ENCODE measurements at regions not wholly inside any gene's neighbourhood (a gene's known extent, or its start where the extent isn't known, plus 50 kb on each side); places are given as distances from the start of the nearest gene placed in this dataset.

DNA sequence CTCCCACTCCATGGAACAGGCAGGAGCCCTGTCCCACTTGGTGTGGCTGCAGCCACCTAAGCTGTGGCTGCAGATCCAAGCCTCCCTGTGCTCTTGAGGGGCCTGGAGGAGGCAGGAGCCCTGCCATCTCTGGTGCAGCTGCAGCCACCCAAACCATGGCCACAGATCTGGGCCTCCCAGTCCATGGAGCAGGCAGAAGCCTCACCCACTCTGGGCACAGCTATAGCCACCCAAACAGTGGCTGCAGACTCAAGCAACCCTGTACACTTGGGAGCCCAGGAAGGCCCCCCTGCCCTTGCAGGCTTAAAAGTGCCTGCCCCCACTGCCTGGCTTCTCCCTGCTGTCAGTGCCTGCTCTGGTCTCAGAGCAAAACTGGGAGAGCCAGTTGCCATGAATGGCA is 320.3 kb downstream of the RFPL4B start:
- TF ChIP-seq, protein P1, sequence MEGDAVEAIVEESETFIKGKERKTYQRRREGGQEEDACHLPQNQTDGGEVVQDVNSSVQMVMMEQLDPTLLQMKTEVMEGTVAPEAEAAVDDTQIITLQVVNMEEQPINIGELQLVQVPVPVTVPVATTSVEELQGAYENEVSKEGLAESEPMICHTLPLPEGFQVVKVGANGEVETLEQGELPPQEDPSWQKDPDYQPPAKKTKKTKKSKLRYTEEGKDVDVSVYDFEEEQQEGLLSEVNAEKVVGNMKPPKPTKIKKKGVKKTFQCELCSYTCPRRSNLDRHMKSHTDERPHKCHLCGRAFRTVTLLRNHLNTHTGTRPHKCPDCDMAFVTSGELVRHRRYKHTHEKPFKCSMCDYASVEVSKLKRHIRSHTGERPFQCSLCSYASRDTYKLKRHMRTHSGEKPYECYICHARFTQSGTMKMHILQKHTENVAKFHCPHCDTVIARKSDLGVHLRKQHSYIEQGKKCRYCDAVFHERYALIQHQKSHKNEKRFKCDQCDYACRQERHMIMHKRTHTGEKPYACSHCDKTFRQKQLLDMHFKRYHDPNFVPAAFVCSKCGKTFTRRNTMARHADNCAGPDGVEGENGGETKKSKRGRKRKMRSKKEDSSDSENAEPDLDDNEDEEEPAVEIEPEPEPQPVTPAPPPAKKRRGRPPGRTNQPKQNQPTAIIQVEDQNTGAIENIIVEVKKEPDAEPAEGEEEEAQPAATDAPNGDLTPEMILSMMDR (IDR thresholded peaks at IDR 0.05; ENCODE audit: extremely low read depth in 1 of 2, insufficient read depth in 1 of 2, low read depth in 1 of 2, low read length in 2 of 2) = no peak
- no peak for TF ChIP-seq GATA2 (IDR thresholded peaks at IDR 0.05; ENCODE audit: insufficient read depth, insufficient read length, low read depth, low read length)

Data from endothelial cell of umbilical vein (primary cell).